ENCODE measurements at regions not wholly inside any gene's neighbourhood (a gene's known extent, or its start where the extent isn't known, plus 50 kb on each side); places are given as distances from the start of the nearest gene placed in this dataset.

DNA sequence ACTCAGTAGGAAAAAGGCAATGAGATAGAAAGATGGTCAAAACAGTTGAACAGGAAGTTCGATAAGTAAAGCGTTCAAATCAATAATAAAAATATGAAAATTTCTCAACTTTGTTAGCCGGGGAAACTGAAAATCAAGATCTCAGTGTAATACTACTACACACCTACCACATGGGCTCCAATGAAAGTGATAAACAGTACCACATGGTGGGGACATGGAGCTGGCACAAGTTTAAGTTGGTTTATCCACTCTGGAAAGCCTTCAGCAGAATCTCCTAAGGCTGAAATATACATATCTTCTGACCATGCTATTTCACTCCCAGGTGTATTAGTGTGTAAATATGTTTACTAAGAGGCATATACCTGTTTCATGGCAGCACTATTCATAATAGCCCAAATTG is 126.8 kb downstream of the NXNL2 start:
- Histone ChIP-seq H3K4me2 (no peak overlapping the region), H3K9me3 (no peaks in the 10 kb centered on the region), H3K4me1 (peaks cover 11% of the 10 kb centered on the region), H3K27ac (no peak overlapping the region), H3K4me3 (no peak overlapping the region)
- 0 out of 6 replicates have a peak, but pooled peaks have one; percentile 40 to 59 for ATAC-seq
- ChIA-PET POLR2A (no interaction called here), CTCF (interaction anchor here (1.0 to 1.6 kb wide), 2 partner anchors 339 to 341 kb away, joined by 3 to 4 read pairs; no protein-coding TSS in a partner anchor)
- WGBS (ENCODE audit: missing lambda C conversion rate): 60% methylated on average over 3 of the region's 3 CpGs
- no peak for FAIRE-seq
- peak; percentile 35; the same call in 2 of the 3 replicates for TF ChIP-seq SMC3 (IDR thresholded peaks at IDR 0.05)
- peak; percentile 38 to 44; a peak in 3 of 5 replicates for TF ChIP-seq RAD21 (conservative IDR thresholded peaks at IDR 0.05 in 1 of 2, IDR thresholded peaks at IDR 0.05 in 1 of 2)
- no peak for TF ChIP-seq NR3C1 (IDR thresholded peaks at IDR 0.05)
- TF ChIP-seq, protein P1, sequence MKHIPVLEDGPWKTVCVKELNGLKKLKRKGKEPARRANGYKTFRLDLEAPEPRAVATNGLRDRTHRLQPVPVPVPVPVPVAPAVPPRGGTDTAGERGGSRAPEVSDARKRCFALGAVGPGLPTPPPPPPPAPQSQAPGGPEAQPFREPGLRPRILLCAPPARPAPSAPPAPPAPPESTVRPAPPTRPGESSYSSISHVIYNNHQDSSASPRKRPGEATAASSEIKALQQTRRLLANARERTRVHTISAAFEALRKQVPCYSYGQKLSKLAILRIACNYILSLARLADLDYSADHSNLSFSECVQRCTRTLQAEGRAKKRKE (CRISPR knock-in tag; IDR thresholded peaks at IDR 0.05; ENCODE audit: low read depth): no peak
- TF ChIP-seq PBX3 (IDR thresholded peaks at IDR 0.05): no peak
- TF ChIP-seq CTCF (IDR thresholded peaks at IDR 0.05): peak; percentile 14; the same call in 1 of the 3 replicates
- peak in 1 of 2 experiments; percentile 24 for DNase-seq (ENCODE audit: low read depth in 1 of 2, low spot score in 1 of 2)

GRCh38 chr9:88663771-88664419 is 128.9 kb downstream of the NXNL2 start:
- POLR2A ChIA-PET: no interaction called here
- no peak for FAIRE-seq
- no peak for ATAC-seq
- Histone ChIP-seq H3K27ac (no peak overlapping the region), H3K4me3 (no peak overlapping the region), H3K9me3 (no peaks in the 10 kb centered on the region), H3K4me2 (no peak overlapping the region), H3K4me1 (no peaks in the 10 kb centered on the region; the same call in 2 of the 3 replicates)
- no peak for DNase-seq (ENCODE audit: low read depth in 1 of 2, low spot score in 1 of 2)
- CTCF ChIA-PET: interaction anchor here (0.6 to 1.7 kb wide), 2 partner anchors 337 to 457 kb away, joined by 3 to 5 read pairs; no protein-coding TSS in a partner anchor
- TF ChIP-seq KDM1A (IDR thresholded peaks at IDR 0.05; ENCODE audit: low read depth) (no peak), RFX5 (IDR thresholded peaks at IDR 0.05) (no peak), USF2 (IDR thresholded peaks at IDR 0.05) (no peak), CHD4 (IDR thresholded peaks at IDR 0.05; ENCODE audit: borderline replicate concordance) (no peak), GATA3 (IDR thresholded peaks at IDR 0.05; ENCODE audit: borderline replicate concordance) (no peak), SMC3 (IDR thresholded peaks at IDR 0.05) (no peak), BCL3 (IDR thresholded peaks at IDR 0.05) (no peak), ESRRA (IDR thresholded peaks at IDR 0.05; ENCODE audit: borderline replicate concordance, low read length) (no peak), ZFP36 (IDR thresholded peaks at IDR 0.05; ENCODE audit: borderline replicate concordance, partially characterized antibody) (no peak), FOXS1 (CRISPR knock-in tag; IDR thresholded peaks at IDR 0.05) (no peak)
- 69% methylated on average over 4 of the region's 4 CpGs for WGBS (ENCODE audit: missing lambda C conversion rate)

- H3K4me2 ChIP-seq: no peak overlapping the region
- H3K27ac ChIP-seq: no peak overlapping the region
- ChIA-PET POLR2A (no interaction called here), CTCF (interaction anchor here (0.6 to 1.7 kb wide), 2 partner anchors 336 to 456 kb away, joined by 3 to 5 read pairs; no protein-coding TSS in a partner anchor)
- ATAC-seq: no peak
- DNase-seq (ENCODE audit: low read depth in 1 of 2, low spot score in 1 of 2): no peak
- H3K4me1 ChIP-seq: no peaks in the 10 kb centered on the region
- no peak overlapping the region for H3K4me3 ChIP-seq
- no peak for FAIRE-seq
- WGBS (ENCODE audit: missing lambda C conversion rate): 79% methylated on average over 8 of the region's 8 CpGs
- H3K9me3 ChIP-seq: 0 out of 3 replicates have a peak, but pooled peaks cover 1% of the 10 kb centered on the region
- no peak for TF ChIP-seq NPAS2 (CRISPR knock-in tag; IDR thresholded peaks at IDR 0.05; ENCODE audit: borderline replicate concordance)
- TF ChIP-seq CTCF (IDR thresholded peaks at IDR 0.05): no peak
- no peak for TF ChIP-seq PHF8 (IDR thresholded peaks at IDR 0.05; ENCODE audit: borderline replicate concordance, low read depth)
- TF ChIP-seq MAX (IDR thresholded peaks at IDR 0.05): no peak
- no peak for TF ChIP-seq EHMT2 (IDR thresholded peaks at IDR 0.05; ENCODE audit: low read depth)
- TF ChIP-seq FOXS1 (CRISPR knock-in tag; IDR thresholded peaks at IDR 0.05): no peak
- TF ChIP-seq HOXA7 (CRISPR knock-in tag; IDR thresholded peaks at IDR 0.05): no peak
- no peak for TF ChIP-seq ZSCAN20 (CRISPR knock-in tag; IDR thresholded peaks at IDR 0.05)
- TF ChIP-seq BHLHE40 (IDR thresholded peaks at IDR 0.05; ENCODE audit: low read depth, low read length): no peak
- TF ChIP-seq BCL3 (IDR thresholded peaks at IDR 0.05): no peak
Observed at GRCh38 chr9:88664773-88665172, 129.8 kb downstream of the NXNL2 start.
